Testis (tissue), 2 donors: ENCODE measurements at regions not wholly inside any gene's neighbourhood (a gene's known extent, or its start where the extent isn't known, plus 50 kb on each side); places are given as distances from the start of the nearest gene placed in this dataset.

Experiments used
- POLR2A ChIP-seq: fragments of 450-650 bp; IDR thresholded peaks from one replicate; pipeline ENCODE4 v1.6.1; 2017; ENCODE audit warnings: antibody characterized with exemption, mild to moderate bottlenecking, moderate library complexity
- TF ChIP-seq, protein P1 (sequence below), 3 experiments: fragments of 450-650 bp in 2 of 3; fragments of 200-600 bp in 1 of 3; sonication (generic) in 1 of 3; IDR thresholded peaks; one replicate each; pipeline ENCODE4 v1.5.1; 2016 to 2019; ENCODE audit warnings: antibody characterized with exemption in 3 of 3, mild to moderate bottlenecking in 2 of 3, moderate library complexity in 1 of 3

DNA sequence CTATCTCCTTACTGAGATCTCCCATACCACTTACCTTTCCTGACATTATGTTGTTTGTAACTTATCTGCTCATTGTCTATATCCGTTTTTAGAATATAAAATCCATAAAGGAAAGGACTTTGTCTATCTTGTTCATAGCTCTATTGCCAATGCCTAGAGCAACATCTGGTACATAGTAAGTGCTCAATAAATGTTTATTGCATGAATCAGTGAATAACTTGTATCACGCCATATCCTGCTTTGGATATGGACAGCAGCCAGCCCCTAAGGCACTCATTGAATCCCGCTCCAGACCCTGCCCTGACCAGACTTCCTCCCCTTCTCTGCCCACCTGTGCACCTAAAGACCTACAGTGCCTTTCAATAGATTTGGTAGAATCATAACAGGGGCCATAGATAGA lies 298.1 kb upstream of the PLXNA2 start:
- TF ChIP-seq POLR2A: no peak
- TF ChIP-seq, protein P1, sequence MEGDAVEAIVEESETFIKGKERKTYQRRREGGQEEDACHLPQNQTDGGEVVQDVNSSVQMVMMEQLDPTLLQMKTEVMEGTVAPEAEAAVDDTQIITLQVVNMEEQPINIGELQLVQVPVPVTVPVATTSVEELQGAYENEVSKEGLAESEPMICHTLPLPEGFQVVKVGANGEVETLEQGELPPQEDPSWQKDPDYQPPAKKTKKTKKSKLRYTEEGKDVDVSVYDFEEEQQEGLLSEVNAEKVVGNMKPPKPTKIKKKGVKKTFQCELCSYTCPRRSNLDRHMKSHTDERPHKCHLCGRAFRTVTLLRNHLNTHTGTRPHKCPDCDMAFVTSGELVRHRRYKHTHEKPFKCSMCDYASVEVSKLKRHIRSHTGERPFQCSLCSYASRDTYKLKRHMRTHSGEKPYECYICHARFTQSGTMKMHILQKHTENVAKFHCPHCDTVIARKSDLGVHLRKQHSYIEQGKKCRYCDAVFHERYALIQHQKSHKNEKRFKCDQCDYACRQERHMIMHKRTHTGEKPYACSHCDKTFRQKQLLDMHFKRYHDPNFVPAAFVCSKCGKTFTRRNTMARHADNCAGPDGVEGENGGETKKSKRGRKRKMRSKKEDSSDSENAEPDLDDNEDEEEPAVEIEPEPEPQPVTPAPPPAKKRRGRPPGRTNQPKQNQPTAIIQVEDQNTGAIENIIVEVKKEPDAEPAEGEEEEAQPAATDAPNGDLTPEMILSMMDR (IDR thresholded peaks at IDR 0.05): no peak
